Omental fat pad (tissue), 3 donors: ENCODE measurements at regions not wholly inside any gene's neighbourhood (a gene's known extent, or its start where the extent isn't known, plus 50 kb on each side); places are given as distances from the start of the nearest gene placed in this dataset.

ENCODE experiments used
- ATAC-seq: fragments of 150-250 bp; one replicate; pipeline ENCODE4 v1.9.1; 2016; ENCODE audit warnings: mild to moderate bottlenecking, moderate library complexity; ENCODE audit not compliant: low FRiP score
- DNase-seq: peaks from one replicate; pipeline ENCODE4 v3.0.0-alpha.2; 2019; ENCODE audit warnings: low spot score
- TF ChIP-seq, protein P1 (sequence below), 3 donors: fragments of 450-650 bp; IDR thresholded peaks; one replicate each; pipeline ENCODE4 v1.5.1; 2016 to 2017; ENCODE audit warnings: antibody characterized with exemption in 3 of 3, mild to moderate bottlenecking in 3 of 3, moderate library complexity in 2 of 3

DNA sequence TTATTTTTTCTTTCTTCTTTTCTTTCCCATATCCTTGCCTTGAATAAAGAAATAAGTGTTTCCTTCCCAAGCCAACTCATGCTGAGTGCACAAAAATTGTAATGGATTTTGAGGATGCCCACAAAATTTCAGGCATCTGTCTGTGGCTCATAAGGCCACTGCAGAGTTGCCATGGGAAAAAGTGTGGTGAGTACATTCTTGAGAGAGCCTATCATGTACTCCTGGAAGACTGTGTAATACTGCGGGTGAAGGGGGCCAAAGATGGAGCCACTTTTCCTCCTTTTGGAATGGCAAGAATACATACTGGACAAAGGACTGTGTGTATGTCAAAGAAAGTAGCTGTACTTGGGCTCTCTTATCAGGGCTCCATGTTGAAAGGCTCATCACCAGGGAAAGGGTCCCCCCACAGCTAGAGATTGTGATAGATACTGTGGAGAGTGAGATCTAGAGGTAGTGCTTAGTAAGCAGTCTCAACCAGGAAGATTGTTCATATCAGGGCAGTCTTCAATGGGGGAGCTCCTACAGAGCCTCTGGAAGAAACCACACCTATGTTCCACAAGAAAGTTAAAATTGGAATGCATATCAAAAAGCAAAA is 341.6 kb upstream of the KCND2 start:
- DNase-seq (no peak), ATAC-seq (no peak)
- TF ChIP-seq, protein P1, sequence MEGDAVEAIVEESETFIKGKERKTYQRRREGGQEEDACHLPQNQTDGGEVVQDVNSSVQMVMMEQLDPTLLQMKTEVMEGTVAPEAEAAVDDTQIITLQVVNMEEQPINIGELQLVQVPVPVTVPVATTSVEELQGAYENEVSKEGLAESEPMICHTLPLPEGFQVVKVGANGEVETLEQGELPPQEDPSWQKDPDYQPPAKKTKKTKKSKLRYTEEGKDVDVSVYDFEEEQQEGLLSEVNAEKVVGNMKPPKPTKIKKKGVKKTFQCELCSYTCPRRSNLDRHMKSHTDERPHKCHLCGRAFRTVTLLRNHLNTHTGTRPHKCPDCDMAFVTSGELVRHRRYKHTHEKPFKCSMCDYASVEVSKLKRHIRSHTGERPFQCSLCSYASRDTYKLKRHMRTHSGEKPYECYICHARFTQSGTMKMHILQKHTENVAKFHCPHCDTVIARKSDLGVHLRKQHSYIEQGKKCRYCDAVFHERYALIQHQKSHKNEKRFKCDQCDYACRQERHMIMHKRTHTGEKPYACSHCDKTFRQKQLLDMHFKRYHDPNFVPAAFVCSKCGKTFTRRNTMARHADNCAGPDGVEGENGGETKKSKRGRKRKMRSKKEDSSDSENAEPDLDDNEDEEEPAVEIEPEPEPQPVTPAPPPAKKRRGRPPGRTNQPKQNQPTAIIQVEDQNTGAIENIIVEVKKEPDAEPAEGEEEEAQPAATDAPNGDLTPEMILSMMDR (IDR thresholded peaks at IDR 0.05): no peak

DNA sequence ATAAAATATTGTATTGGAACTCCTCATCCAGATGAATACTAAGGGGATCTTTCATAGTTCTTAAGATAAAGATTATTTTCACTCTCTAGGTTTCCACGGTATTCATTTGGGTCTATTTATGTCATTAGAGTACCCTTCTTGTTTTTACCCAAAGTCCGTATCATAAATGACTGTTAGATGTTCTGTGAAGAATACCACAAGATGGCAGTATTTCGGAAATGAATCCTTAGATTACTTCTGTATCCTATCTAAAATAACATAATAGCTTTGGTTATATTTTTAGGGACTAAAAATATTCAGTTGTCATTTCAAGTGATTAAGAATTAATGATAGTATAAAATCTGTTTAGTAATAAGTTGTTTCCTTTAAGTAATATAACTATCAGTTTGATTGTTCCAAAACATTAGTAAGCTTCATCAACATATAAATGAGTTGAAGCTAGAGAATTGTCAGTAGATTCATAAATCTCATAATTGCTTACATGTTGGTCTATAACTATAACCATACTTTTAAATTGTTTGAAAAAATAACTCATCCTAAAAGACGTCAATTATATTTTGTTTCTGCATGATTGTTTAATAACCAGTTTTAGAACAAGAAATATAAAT is 337.5 kb upstream of the KCND2 start:
- no peak for ATAC-seq
- no peak for DNase-seq
- TF ChIP-seq, protein P1 (IDR thresholded peaks at IDR 0.05): no peak

DNA sequence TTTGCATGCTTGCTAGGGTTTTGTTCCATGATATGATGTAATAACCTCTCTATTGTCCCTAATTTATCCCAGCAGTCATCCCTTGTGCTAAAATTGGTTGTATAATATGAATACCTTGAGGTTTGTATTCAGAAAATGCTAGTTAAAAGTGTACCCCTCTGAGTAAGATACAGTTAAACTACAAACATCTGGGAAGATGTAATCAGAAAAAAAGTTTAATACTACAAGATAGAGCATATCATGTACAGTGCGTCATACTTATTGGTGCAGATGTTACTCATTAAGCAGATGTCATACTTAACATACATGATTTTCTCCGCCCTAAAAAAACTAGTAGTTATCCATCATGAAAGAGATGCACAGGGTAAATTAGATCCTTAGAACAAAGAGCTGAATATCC is 336.1 kb upstream of the KCND2 start:
- ATAC-seq (no peak), DNase-seq (no peak)
- TF ChIP-seq, protein P1 (IDR thresholded peaks at IDR 0.05): no peak

DNA sequence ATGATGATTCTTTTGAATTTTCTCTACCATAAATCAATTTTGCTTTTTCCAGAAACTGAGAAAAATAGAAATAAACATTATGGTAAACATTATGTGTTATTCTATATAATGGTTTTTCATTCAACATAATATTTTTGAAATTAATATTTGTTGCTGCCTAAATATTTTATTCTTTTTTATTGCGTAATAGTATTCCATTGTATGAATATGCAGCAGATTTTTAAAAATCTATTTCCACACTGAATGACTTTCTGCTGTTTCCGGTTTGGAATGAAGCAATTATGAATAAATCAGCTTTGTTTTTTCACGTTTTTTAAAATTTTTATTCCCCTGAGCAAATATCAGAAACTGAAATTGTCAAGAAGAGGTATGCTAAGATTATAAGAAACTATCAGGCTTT is 335.2 kb upstream of the KCND2 start:
- ATAC-seq: no peak
- TF ChIP-seq, protein P1 (IDR thresholded peaks at IDR 0.05): no peak
- no peak for DNase-seq

DNA sequence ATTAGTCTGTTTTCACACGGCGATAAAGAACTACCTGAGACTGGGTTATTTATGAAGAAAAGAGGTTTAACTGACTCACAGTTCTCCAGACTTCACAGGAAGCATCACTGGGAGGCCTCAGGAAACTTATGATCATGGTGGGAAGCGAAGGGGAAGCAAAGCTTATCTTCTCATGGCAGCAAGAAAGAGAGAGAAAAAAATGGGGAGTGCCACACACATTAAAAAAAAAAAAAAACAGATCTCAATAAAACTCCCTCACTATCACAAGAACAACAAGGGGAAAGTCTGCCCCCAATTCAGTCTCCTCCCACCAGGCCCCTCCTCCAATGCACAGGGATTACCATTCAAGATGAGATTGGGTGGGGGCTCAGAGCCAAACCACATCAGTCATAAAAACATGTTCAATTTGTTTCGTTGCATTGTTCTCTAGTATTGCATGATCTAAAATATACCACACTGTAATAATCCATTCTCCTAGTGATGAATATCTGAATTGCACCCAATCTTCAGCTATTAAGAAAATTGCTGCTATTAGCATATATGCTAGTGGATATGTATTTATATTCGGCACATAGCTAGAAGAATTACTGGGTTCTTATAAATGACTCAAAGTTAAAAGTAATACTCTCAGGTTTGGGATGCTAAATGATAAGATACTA is 328.9 kb upstream of the KCND2 start:
- TF ChIP-seq, protein P1 (IDR thresholded peaks at IDR 0.05): no peak
- no peak for ATAC-seq
- no peak for DNase-seq

DNA sequence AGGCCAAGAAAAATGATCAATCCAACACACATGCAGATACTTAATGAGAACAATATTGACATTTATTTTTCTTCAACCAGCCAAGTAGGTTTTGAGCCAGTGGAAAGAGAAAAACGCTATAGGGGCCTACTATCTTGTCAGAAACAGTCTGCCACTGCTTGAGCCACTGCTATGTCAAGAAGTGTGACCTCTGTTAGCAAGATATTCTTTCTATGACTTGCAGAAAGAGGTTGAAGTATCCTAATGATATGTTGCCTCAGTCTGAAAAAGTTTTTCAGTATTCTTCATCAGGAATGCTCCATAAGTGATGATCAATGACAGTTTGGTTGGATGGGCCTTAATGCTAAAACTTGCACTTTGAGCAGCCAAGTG is 328.4 kb upstream of the KCND2 start:
- TF ChIP-seq, protein P1 (IDR thresholded peaks at IDR 0.05): no peak
- DNase-seq (no peak), ATAC-seq (no peak)

DNA sequence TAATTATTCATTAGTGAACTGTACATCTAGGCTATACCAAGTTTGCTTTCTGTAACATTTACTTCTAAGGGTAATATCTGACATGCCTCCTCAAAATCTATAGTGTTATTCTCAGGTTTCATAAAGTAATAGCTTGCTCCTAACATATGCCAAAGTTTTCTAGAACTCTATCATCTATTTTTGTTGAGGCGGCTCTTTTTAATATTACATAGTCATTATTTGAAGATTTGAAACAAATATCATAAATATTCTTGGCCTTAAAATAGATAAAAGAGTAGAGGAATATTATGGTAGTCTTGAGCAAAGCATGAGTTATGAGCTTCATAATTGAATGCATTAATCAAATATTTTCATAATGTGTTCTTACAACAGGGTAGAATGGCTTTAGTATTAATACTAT is 327.2 kb upstream of the KCND2 start:
- TF ChIP-seq, protein P1 (IDR thresholded peaks at IDR 0.05): no peak
- ATAC-seq: no peak
- no peak for DNase-seq
